H1 (cell line): ENCODE measurements at regions not wholly inside any gene's neighbourhood (a gene's known extent, or its start where the extent isn't known, plus 50 kb on each side); places are given as distances from the start of the nearest gene placed in this dataset.

Experiments used
- CTCF ChIA-PET: fragments of 300-600 bp; sonication (Branson Sonifier 250); formaldehyde crosslinking; loops from one replicate; lab custom pipeline; 2021; ENCODE audit not compliant: partially characterized antibody; lab: Charles Lee
- POLR2A ChIA-PET: fragments of 300-600 bp; sonication (Branson Sonifier 250); formaldehyde crosslinking; loops from one replicate; lab custom pipeline; 2021; ENCODE audit warnings: inconsistent platforms; ENCODE audit not compliant: partially characterized antibody; lab: Charles Lee
- DNase-seq, 2 experiments: peaks; one replicate each; pipeline versions ENCODE4 v3.0.0 to v3.0.0-alpha.2; 2010 to 2022; ENCODE audit warnings: low spot score in 2 of 2, low read depth in 1 of 2, mixed read lengths in 1 of 2
- FAIRE-seq: peaks from 2 replicates; lab custom pipeline; 2011; peaks lifted over from hg19 to GRCh38; lab: Jason Lieb, UNC
- H2AFZ ChIP-seq: 2 replicates; pipeline ENCODE4 v1.8.1; 2012; ENCODE audit warnings: low read length, inconsistent platforms
- H2AK5ac ChIP-seq: 2 replicates; pipeline ENCODE4 v1.6.1; 2013; ENCODE audit warnings: low read depth, low read length
- H2BK120ac ChIP-seq: replicated peaks from 2 replicates; pipeline ENCODE3; 2013; ENCODE audit warnings: low read depth, low read length, inconsistent platforms
- H2BK12ac ChIP-seq: 2 replicates; pipeline ENCODE4 v1.6.1; 2013; ENCODE audit warnings: low read depth, low read length
- H2BK15ac ChIP-seq: 2 replicates; pipeline ENCODE4 v1.6.1; 2013; ENCODE audit warnings: low read length
- H2BK20ac ChIP-seq: 2 replicates; pipeline ENCODE4 v1.6.1; 2013; ENCODE audit warnings: low read length
- H2BK5ac ChIP-seq: 2 replicates; pipeline ENCODE4 v1.6.1; 2013; ENCODE audit warnings: low read depth, low read length
- H3K14ac ChIP-seq: 2 replicates; pipeline ENCODE4 v1.6.1; 2013; ENCODE audit warnings: inconsistent platforms; ENCODE audit not compliant: insufficient read length
- H3K18ac ChIP-seq: 2 replicates; pipeline ENCODE4 v1.6.1; 2013; ENCODE audit warnings: low read length; ENCODE audit errors: extremely low read depth
- H3K23ac ChIP-seq: 2 replicates; pipeline ENCODE4 v1.6.1; 2013; ENCODE audit warnings: inconsistent platforms; ENCODE audit not compliant: insufficient read length
- H3K23me2 ChIP-seq: 2 replicates; pipeline ENCODE4 v1.6.1; 2013; ENCODE audit warnings: low read depth, low read length
- H3K27ac ChIP-seq: 2 replicates; pipeline ENCODE4 v1.6.1; 2011; ENCODE audit warnings: low read depth, low read length, inconsistent platforms
- H3K27me3 ChIP-seq, 4 experiments: replicated peaks in 1 of 4; 1 replicate in 1 of 4; 2 replicates in 3 of 4; pipeline versions ENCODE4 v1.6.1 to v1.8.1; 2011 to 2013; ENCODE audit warnings: low read length in 3 of 4, mild to moderate bottlenecking in 3 of 4, inconsistent platforms in 2 of 4, mixed read lengths in 2 of 4, moderate library complexity in 1 of 4; ENCODE audit not compliant: control insufficient read depth in 3 of 4, insufficient read depth in 3 of 4; ENCODE audit errors: extremely low read depth in 1 of 4
- H3K36me3 ChIP-seq, 4 experiments: 2 replicates each; pipeline versions ENCODE4 v1.6.1 to v1.8.1; 2011 to 2013; ENCODE audit warnings: mild to moderate bottlenecking in 4 of 4, low read length in 3 of 4, moderate library complexity in 2 of 4, control low read depth in 1 of 4, inconsistent platforms in 1 of 4; ENCODE audit not compliant: insufficient read depth in 4 of 4, control insufficient read depth in 2 of 4
- H3K4ac ChIP-seq: replicated peaks from 2 replicates; pipeline ENCODE3; 2013; ENCODE audit warnings: low read length, low read depth, mixed read lengths, inconsistent platforms; ENCODE audit not compliant: insufficient read length
- H3K4me1 ChIP-seq, 4 experiments: replicated peaks in 1 of 4; 1 replicate in 1 of 4; 2 replicates in 3 of 4; pipeline versions ENCODE4 v1.6.1 to v1.8.1; 2011 to 2013; ENCODE audit warnings: low read length in 3 of 4, inconsistent platforms in 2 of 4, mixed read lengths in 1 of 4; ENCODE audit not compliant: insufficient read depth in 4 of 4, control insufficient read depth in 3 of 4
- H3K4me2 ChIP-seq, 2 experiments: 2 replicates each; pipeline versions ENCODE4 v1.6.1 to v1.8.1; 2011 to 2013; ENCODE audit warnings: low read depth in 2 of 2, low read length in 2 of 2, control low read depth in 1 of 2, inconsistent platforms in 1 of 2, mild to moderate bottlenecking in 1 of 2; ENCODE audit not compliant: insufficient read depth in 1 of 2
- H3K4me3 ChIP-seq, 4 experiments: fragments of 200-600, 300-600 bp in 1 of 4; sonication (generic), shearing (Covaris generic), sonication (Bioruptor Twin) in 1 of 4; 2 replicates each; pipeline versions ENCODE4 v1.5.1 to v1.8.1; 2011 to 2016; ENCODE audit warnings: low read length in 4 of 4, low read depth in 3 of 4, control low read depth in 2 of 4, inconsistent platforms in 2 of 4, mild to moderate bottlenecking in 2 of 4, mixed read lengths in 1 of 4, moderate library complexity in 1 of 4; ENCODE audit not compliant: insufficient read depth in 2 of 4; ENCODE audit errors: extremely low read depth in 1 of 4
- H3K56ac ChIP-seq: replicated peaks from 2 replicates; pipeline ENCODE3; 2013; ENCODE audit warnings: low read depth, mild to moderate bottlenecking, mixed read lengths, low read length, inconsistent platforms; ENCODE audit not compliant: insufficient read length
- H3K79me1 ChIP-seq: 2 replicates; pipeline ENCODE4 v1.6.1; 2013; ENCODE audit warnings: low read depth, low read length, control low read depth
- H3K79me2 ChIP-seq, 2 experiments: 2 replicates each; pipeline versions ENCODE4 v1.6.1 to v1.8.1; 2012 to 2013; ENCODE audit warnings: low read length in 2 of 2, mild to moderate bottlenecking in 2 of 2, inconsistent platforms in 1 of 2; ENCODE audit not compliant: insufficient read depth in 2 of 2, control insufficient read depth in 1 of 2
- H3K9ac ChIP-seq, 4 experiments: replicated peaks in 1 of 4; 1 replicate in 1 of 4; 2 replicates in 3 of 4; pipeline versions ENCODE4 v1.6.1 to v1.8.1; 2011 to 2013; ENCODE audit warnings: low read depth in 3 of 4, low read length in 3 of 4, control low read depth in 2 of 4, mild to moderate bottlenecking in 2 of 4, moderate library complexity in 2 of 4, inconsistent platforms in 1 of 4; ENCODE audit errors: extremely low read depth in 1 of 4
- H3K9me3 ChIP-seq, 2 experiments: 2 replicates each; pipeline versions ENCODE4 v1.6.1 to v1.8.1; 2012 to 2013; ENCODE audit warnings: mild to moderate bottlenecking in 2 of 2, moderate library complexity in 2 of 2, control low read depth in 1 of 2, inconsistent platforms in 1 of 2, low read depth in 1 of 2, low read length in 1 of 2, mixed read lengths in 1 of 2; ENCODE audit not compliant: insufficient read depth in 2 of 2
- H4K20me1 ChIP-seq, 2 experiments: replicated peaks in 1 of 2; 2 replicates each; pipeline versions ENCODE3 to v1.8.1; 2011 to 2013; ENCODE audit warnings: inconsistent platforms in 2 of 2, low read length in 2 of 2, mild to moderate bottlenecking in 1 of 2; ENCODE audit not compliant: insufficient read depth in 2 of 2, control insufficient read depth in 1 of 2
- H4K5ac ChIP-seq: 2 replicates; pipeline ENCODE4 v1.6.1; 2013; ENCODE audit warnings: low read length, low read depth, mixed read lengths, inconsistent platforms; ENCODE audit not compliant: insufficient read length
- H4K8ac ChIP-seq: 2 replicates; pipeline ENCODE4 v1.8.0; 2013; ENCODE audit warnings: mild to moderate bottlenecking, moderate library complexity, low read length, inconsistent platforms; ENCODE audit not compliant: insufficient read depth; ENCODE audit errors: extremely low read depth
- H4K91ac ChIP-seq: replicated peaks from 2 replicates; pipeline ENCODE3; 2013; ENCODE audit warnings: low read length, mixed read lengths, inconsistent platforms; ENCODE audit not compliant: insufficient read length
- EZH2 ChIP-seq: fragments of 200-600 bp; sonication (generic); IDR thresholded peaks from 2 replicates; pipeline ENCODE4 v1.7.1; 2012; ENCODE audit warnings: low read depth, mild to moderate bottlenecking, moderate library complexity, low read length, inconsistent platforms; ENCODE audit not compliant: severe bottlenecking
- FOSL1 ChIP-seq: IDR thresholded peaks from 2 replicates; pipeline ENCODE4 v1.6.1; 2011; ENCODE audit warnings: mild to moderate bottlenecking, low read depth, low read length, moderate library complexity; ENCODE audit not compliant: insufficient read depth
- POU5F1 ChIP-seq: IDR thresholded peaks from 2 replicates; pipeline ENCODE4 v1.6.1; 2011; ENCODE audit warnings: low read depth, mild to moderate bottlenecking, low read length, moderate library complexity
- RBBP5 ChIP-seq: IDR thresholded peaks from 2 replicates; pipeline ENCODE4 v1.7.1; 2012; ENCODE audit warnings: low read depth, mild to moderate bottlenecking, inconsistent platforms, low read length, moderate library complexity, borderline replicate concordance
- RXRA ChIP-seq: IDR thresholded peaks from 2 replicates; pipeline ENCODE4 v1.6.1; 2011; ENCODE audit warnings: low read depth, mild to moderate bottlenecking, low read length, moderate library complexity; ENCODE audit not compliant: insufficient read depth
- SRF ChIP-seq: IDR thresholded peaks from 2 replicates; pipeline ENCODE4 v1.6.1; 2011; ENCODE audit warnings: mild to moderate bottlenecking, low read depth, low read length, moderate library complexity
- WGBS, 2 experiments: shearing (Covaris generic) in 1 of 2; methylation state at CpG; one replicate each; pipeline versions ENCODE4 v1.1.6 to v1.1.7; 2013 to 2015; ENCODE audit warnings: low lambda C conversion rate in 2 of 2, mixed read lengths in 2 of 2, inconsistent platforms in 1 of 2, low coverage in 1 of 2, missing lambda C conversion rate in 1 of 2; ENCODE audit not compliant: insufficient replicate concordance in 2 of 2, insufficient coverage in 1 of 2, insufficient read length in 1 of 2; ENCODE audit errors: extremely low coverage in 1 of 2, missing lambda C conversion rate in 1 of 2; 5-methylcytosine and 5-hydroxymethylcytosine counted together

DNA sequence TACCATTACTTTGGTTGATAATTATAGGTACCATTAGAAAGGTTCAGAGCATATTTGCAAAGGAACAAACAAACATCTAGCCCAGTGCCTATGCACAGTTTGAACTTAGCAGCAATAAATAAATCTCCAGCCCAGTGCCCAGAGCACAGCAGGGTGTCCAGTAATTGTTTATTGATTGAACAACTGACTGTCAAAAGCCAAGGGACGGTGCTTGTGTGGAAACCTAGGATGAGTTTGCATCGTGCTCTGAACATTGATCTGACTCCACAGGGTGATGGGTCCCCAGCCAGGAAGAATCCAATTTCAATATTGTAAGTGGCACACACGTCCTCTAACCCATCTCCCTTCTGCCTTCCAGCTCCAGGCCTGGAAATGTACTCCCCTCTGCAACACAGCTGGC is 625.5 kb upstream of the C16orf82 start:
- Histone ChIP-seq H2AK5ac (no peak overlapping the region), H3K79me2 (no peaks in the 10 kb centered on the region), H2BK5ac (no peak overlapping the region), H3K23ac (no peak overlapping the region), H4K5ac (no peak overlapping the region), H3K9me3 (0 out of 4 replicates have a peak, but pooled peaks cover 0 to 3% of the 10 kb centered on the region in 2 experiments), H3K4me3 (no peak overlapping the region), H2AFZ (no peak overlapping the region), H2BK15ac (no peak overlapping the region), H2BK12ac (no peak overlapping the region), H3K4ac (no peak overlapping the region), H3K4me2 (no peak overlapping the region), H3K18ac (no peak overlapping the region), H3K14ac (no peak overlapping the region), H4K8ac (no peak overlapping the region), H3K56ac (no peak overlapping the region), H3K27ac (no peak overlapping the region), H3K9ac (no peak overlapping the region), H3K79me1 (no peaks in the 10 kb centered on the region), H2BK120ac (no peak overlapping the region), H4K91ac (no peak overlapping the region), H4K20me1 (no peaks in the 10 kb centered on the region), H3K27me3 (no peaks in the 10 kb centered on the region), H3K36me3 (no peaks in the 10 kb centered on the region), H3K4me1 (no peaks in the 10 kb centered on the region; a peak in 1 of 7 replicates), H3K23me2 (no peaks in the 10 kb centered on the region), H2BK20ac (no peak overlapping the region)
- WGBS, 2 experiments: 91% methylated on average over 3 of the region's 3 CpGs; no CpG with 5 or more reads in 1 of the 2 experiments
- POLR2A ChIA-PET: no interaction called here
- no peak for FAIRE-seq
- TF ChIP-seq RXRA (no peak), RBBP5 (no peak), FOSL1 (no peak), EZH2 (no peak), POU5F1 (no peak), SRF (no peak)
- no peak for DNase-seq
- CTCF ChIA-PET: interaction anchor here (0.6 to 1.3 kb wide), 2 partner anchors 12 to 16 kb away, joined by 3 to 4 read pairs; no protein-coding TSS in a partner anchor
